HG03066 (cell line): ENCODE measurements at regions not wholly inside any gene's neighbourhood (a gene's known extent, or its start where the extent isn't known, plus 50 kb on each side); places are given as distances from the start of the nearest gene placed in this dataset.
"Not testable (repeated sequence)": the region's sequence is repeated elsewhere in the genome, so short reads cannot be mapped to it uniquely, and the experiment has no call there.

Experiments used
- ATAC-seq: cut with Tn5 transposase; IDR thresholded peaks from one replicate; pipeline ENCODE4 v1.9.1; 2021; ENCODE audit warnings: low read depth; ENCODE audit not compliant: unreplicated experiment

DNA sequence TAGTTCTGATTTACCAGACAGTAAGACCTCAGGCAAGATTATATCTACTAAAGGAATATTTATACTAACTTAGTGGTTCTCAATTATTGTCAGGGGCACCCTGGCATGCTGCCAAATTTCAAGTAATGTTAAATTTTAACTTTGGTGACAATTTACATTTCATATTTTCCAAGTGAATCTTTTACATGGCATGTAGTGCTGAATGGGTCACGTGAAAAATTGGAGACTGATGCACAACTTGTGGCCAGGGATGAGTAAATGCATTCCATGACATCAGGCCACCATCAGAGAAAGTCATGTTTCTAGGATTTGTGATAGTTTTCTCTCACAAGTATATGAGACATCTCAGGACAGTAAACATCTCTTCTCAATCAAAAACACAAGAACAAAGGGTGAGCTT is 202.6 kb upstream of the SOX21 start:
- ATAC-seq, result no peak

DNA sequence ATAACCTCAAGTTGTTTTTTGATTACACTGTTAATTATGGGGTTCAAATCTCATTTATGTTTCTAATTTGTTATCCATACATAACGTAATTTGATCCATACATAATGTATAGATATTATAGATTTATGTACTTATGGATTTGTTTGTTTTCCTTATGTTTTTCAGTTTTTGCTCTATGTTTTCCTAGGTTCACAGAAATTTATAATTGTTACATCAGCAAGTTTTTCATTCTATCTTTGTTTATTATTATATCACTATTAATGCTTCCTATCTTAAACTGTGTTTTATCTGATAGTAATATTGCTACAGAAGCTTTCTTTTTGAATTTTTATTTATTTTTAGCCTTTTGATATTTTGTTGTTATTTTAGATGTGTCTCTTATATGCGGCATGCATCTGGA is 194.3 kb upstream of the SOX21 start:
- ATAC-seq, result no peak

DNA sequence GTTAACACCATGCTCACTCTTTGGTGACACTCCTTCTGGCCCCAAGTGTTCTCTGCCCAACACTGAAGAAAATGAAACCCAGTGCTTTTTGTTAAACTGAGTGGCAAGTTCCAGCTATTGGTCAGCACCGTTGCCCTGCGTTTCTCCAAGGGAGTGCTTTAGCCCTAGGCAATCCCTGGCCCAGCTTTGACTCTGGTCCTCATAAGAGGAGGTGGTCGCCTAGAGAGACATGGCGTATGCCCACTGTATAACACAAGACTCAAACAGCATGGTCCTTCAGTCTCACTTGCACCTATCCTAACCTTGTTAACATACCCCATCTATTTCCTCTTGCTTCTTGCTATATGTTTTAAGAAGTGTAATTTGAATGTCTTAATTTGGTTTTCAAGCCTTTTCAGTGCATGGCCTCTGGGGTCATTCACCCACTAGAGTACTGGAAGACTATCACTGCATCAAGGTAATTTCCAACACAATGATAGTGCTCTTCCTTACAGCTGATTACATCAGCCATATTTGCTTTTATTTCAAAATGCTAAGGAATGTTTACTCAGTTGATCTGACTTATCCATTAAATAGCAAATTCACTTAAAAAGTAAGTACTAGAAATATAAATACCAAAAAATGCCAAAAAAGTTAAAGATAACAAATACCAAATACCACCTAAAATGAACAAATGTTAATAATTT is 190.5 kb upstream of the SOX21 start:
- no peak for ATAC-seq

DNA sequence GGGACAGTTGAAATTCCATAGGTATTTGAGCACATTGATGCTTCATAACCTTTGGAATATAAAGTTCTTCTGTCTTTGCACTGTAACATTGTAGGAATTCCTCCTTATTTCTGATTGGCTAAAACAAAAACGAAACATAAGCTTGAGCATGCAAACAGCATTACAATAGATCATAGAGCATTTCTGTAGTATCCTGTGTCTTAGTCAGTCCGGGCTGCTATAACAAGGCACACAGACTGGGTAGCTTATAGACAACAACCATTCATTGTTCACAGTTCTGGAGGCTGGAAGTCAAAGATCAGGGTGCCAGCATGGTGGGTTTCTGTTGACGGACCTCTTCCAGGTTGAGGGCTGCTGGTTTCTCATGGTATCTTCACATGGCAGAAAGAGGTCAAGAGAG is 188.7 kb upstream of the SOX21 start:
- ATAC-seq, result no peak

- ATAC-seq, result no peak
These were observed 184.5 kb upstream of the SOX21 start for GRCh38 chr13:94896719-94897317.

DNA sequence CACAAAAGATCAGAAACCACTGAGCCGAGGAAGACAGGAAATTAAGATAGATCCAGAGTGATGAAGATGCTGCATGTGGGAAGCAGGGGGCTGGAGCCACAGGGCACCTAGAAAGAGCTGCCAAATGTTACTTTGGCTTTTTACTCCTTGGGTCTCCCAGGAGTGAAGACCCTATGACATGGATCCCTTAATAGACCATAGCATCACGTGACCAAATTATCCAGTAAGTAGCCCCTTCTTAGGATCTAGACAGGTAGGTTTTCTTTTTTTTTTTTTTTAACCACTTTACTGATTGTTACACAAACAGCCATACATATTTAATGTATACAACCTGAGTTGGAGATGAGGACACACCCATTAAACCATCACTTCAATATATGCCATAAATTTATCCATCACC is 183.9 kb upstream of the SOX21 start:
- no peak for ATAC-seq

DNA sequence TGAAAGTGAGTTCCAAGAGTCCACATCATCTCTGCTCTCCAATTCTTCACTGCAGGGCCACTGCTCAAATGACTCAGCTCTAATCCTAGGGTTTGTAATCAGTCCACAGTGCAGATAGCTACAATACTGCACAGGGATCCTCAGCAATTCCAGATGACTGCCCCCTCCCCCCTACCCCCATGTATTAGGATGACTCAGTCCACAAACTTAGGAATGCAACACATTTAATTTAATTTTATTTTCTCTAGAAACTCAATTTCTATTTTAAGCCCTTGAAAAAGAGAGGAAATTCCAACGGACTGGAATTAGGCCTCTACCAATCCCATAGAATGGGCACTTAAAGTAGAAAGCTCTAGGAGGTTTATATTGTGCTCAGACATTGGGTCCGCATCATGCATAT is 173.8 kb upstream of the SOX21 start:
- no peak for ATAC-seq

GRCh38 chr13:94880463-94880862 is 168.1 kb upstream of the SOX21 start:
- ATAC-seq, result no peak

GRCh38 chr13:94878602-94879165 is 166.3 kb upstream of the SOX21 start:
- no peak for ATAC-seq

DNA sequence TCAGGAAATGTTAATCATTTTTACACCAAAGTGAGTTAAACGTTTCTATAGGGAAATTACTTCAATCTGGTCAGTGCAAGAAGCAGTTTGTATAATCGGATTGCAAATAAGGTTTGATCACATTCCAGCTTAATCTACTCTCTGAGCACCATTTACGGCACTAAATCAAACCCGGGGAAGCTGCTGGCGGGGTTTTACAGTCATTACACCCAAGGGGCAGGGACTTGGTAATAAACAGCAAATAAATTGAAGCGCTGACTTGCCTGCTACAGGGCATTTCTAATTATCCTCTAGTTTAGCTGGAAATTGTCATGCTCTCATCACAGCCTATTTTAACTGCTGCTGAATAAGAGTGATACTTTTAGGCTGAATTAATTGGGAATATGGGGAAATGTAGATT is 152.1 kb upstream of the SOX21 start:
- no peak for ATAC-seq

DNA sequence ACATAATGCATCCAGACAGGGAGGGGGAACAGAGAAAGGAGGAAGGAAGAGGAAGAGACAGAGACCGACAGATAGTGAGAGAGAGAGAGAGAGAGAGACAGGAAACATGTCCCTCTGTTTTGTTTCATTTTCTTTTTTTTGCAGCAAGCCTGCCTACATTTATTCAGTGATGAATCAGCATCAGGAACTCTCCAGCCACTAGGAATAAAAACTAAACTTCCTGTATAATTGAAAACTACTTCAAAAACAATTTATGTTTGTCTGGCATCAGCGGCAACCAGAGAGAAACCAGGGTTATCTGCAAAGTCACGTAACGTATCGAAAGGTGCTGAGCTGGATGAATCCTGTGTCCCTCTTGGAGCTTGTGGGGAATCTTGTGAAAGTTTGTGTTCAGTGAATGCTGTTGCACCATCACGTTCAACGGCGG is 148.6 kb upstream of the SOX21 start:
- peak; percentile 64 for ATAC-seq

DNA sequence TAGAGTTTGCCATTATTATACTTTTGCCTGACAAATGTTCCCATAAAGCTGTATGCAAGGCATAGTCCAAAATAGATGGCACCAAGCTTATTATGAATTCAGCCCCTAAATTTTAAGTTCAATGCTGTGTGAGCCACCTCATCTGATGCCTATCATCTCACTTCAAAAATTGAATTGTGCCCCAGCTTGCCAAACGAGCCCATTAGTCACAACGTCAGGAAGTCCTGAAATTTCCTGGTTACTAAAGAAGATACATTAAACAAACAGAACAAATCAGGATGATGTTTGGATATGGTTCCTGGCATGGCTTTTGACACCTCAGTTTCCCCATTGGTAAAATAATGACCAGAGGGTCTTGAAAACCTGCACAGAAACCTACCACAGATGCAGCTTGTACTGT is 147.5 kb upstream of the SOX21 start:
- no peak for ATAC-seq

DNA sequence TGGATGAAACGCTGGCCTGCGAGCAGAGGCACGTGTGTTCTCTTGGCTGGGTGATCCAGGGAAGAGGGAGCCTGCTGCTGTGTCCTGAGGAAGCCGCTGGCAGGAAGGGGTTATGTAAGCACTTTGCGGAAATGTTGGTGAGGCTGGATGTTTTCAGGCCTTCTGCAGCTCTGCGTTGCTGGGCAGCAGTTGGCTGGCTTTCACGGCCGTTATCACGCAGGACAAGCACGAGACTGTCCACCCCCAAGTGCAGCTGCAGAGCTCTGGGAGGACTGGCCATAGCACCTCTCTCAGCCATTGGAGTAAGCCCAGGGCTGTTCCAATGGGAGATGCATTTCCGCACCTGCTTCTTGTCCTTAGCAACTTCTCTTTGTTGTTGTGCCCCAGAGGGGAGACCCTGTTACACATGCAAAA is 146.9 kb upstream of the SOX21 start:
- ATAC-seq, result no peak

GRCh38 chr13:94858856-94859255 is 146.5 kb upstream of the SOX21 start:
- ATAC-seq, result no peak

DNA sequence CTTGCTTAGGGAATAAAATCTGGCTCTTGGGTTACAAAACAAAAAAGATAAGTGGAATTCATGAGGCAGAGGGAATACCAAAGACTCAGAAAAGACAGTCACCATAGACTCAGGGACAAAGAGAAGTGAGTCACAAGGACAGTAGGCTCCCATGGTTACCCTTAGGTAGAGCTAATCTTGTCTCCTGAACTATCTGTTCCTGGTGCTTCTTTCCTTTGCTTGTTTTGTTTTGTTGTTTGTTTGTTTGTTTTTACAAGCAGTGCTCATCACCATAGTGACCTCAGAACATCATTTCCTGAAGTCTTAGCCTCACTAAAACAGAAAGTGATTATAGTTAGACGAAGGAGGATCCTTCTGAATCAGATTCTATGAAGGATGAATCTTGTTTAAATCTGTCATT is 142.3 kb upstream of the SOX21 start:
- no peak for ATAC-seq

DNA sequence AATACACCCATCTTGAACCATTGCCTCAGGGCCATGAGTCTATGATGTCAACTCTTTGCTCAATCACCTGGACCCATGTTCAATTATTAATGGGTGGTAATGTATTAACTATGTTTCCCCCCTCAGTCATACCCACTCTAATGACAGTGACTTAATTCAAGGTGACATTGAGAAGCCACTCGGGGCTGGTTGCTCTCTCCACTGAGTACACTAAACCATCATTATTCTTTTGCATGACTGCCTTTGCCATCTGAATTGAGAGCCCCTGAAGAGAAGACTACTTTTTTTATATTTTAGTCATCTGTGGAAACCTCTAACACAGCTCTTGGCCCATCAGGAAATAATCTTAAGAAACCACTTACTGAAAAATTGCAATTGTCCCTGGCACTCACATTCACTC is 139.2 kb upstream of the SOX21 start:
- no peak for ATAC-seq

GRCh38 chr13:94849254-94849653 is 136.9 kb upstream of the SOX21 start:
- no peak for ATAC-seq

- ATAC-seq, result no peak
These were observed 130.6 kb upstream of the SOX21 start for GRCh38 chr13:94842901-94843300.

GRCh38 chr13:94837056-94837455 is 124.7 kb upstream of the SOX21 start:
- ATAC-seq, result not testable (repeated sequence)

GRCh38 chr13:94829837-94830365 is 117.6 kb upstream of the SOX21 start:
- ATAC-seq, result no peak

- ATAC-seq, result no peak
These were observed 117.0 kb upstream of the SOX21 start for GRCh38 chr13:94829185-94829836.
